GM12892 (cell line): ENCODE measurements at regions not wholly inside any gene's neighbourhood (a gene's known extent, or its start where the extent isn't known, plus 50 kb on each side); places are given as distances from the start of the nearest gene placed in this dataset.

ENCODE experiments used
- POLR2A ChIP-seq: IDR thresholded peaks from 2 replicates; pipeline ENCODE4 v1.6.1; 2011; ENCODE audit warnings: low read depth, low read length, control low read depth
- POLR2AphosphoS5 ChIP-seq: IDR thresholded peaks from 2 replicates; pipeline ENCODE4 v1.6.1; 2011; ENCODE audit warnings: low read depth, low read length, control low read depth
- TAF1 ChIP-seq: IDR thresholded peaks from 2 replicates; pipeline ENCODE4 v1.6.1; 2011; ENCODE audit warnings: low read depth, mild to moderate bottlenecking, control low read depth, low read length, borderline replicate concordance

DNA sequence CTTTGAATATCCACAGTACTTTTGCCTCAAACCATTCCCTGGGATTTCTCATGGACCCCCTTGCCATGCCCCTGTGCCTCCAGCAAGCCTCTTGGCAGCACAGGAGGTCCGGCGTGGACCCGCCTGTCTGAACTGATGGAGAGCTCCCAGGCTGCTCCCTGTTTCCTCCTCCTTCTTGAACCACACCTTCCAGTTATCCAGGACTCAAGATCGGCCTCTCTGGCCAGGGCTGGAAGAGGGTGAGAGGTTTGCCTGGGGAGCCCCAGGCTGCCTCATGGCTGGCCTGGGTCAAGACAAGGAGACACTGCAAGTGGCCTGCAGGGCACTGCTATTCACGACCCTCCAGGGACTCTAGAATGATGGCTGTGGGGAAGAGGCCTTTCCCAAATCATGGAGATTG, 93.6 kb upstream of the WASF3 start:
- TF ChIP-seq TAF1 (no peak), POLR2AphosphoS5 (no peak), POLR2A (no peak)
